ENCODE measurements at regions not wholly inside any gene's neighbourhood (a gene's known extent, or its start where the extent isn't known, plus 50 kb on each side); places are given as distances from the start of the nearest gene placed in this dataset.

DNA sequence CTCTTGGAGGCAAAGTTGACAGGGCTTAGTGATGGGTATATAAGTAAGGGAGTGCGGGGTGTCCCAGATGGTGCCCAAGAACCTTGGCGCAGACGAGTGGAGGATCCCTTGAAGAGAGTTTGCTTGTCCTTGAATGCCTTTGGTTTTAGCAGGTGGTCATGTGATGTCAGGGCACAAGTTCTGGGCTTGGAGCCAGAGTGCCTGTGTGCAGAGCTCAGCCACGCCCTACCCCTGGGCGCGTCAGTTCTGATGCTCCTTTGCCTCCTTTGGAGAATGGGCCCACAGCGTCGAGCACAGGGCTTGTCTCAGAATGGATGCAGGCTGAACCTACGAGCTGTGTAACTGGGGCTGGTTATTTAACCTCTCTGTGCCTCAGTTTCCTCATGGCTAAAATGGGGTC lies 412.2 kb upstream of the EEF2KMT start:
- DNase-seq (ENCODE audit: low read depth in 4 of 6, low spot score in 6 of 6), result no peak
- peaks cover 8% of the 10 kb centered on the region for H3K27me3 ChIP-seq (ENCODE audit: control insufficient read depth, insufficient read depth, low read length)
- H3K4me1 ChIP-seq (ENCODE audit: control insufficient read depth, insufficient read depth, low read length), result peaks cover 5% of the 10 kb centered on the region
- H3K36me3 ChIP-seq (ENCODE audit: control insufficient read depth, insufficient read depth, low read length), result no peaks in the 10 kb centered on the region
- H3K9me3 ChIP-seq (ENCODE audit: control insufficient read depth, insufficient read depth, low read length), result no peaks in the 10 kb centered on the region
- no peak overlapping the region for H3K27ac ChIP-seq (ENCODE audit: low read depth, low read length)
- WGBS (ENCODE audit: insufficient coverage), result 85% methylated on average over 9 of the region's 9 CpGs
- no peak overlapping the region for H3K4me3 ChIP-seq (ENCODE audit: low read depth, low read length)

DNA sequence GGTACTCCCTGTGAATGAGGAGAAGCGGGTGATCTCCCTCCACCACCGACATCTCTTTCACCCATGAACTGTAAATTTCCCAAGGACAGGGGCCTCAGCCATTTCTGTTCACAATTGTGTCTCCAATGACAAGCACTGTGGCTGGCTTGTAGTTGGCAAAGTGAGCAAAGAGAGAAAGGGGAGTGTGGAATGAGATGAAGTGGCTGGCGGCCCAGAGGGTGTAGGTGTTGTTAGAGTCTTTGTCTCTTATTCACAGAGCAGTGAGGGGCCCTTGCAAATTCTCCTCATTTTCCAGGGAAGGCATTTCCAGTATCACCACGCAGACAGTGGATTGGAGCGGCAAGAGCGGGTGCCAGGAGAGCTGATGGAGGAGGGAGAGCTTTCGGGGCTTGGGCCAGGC lies 411.7 kb upstream of the EEF2KMT start:
- Histone ChIP-seq H3K27ac (ENCODE audit: low read depth, low read length) (no peak overlapping the region), H3K36me3 (ENCODE audit: control insufficient read depth, insufficient read depth, low read length) (no peaks in the 10 kb centered on the region), H3K4me1 (ENCODE audit: control insufficient read depth, insufficient read depth, low read length) (peaks cover 9% of the 10 kb centered on the region), H3K9me3 (ENCODE audit: control insufficient read depth, insufficient read depth, low read length) (no peaks in the 10 kb centered on the region), H3K27me3 (ENCODE audit: control insufficient read depth, insufficient read depth, low read length) (peaks cover 8% of the 10 kb centered on the region), H3K4me3 (ENCODE audit: low read depth, low read length) (no peak overlapping the region)
- no peak for DNase-seq (ENCODE audit: low read depth in 4 of 6, low spot score in 6 of 6)
- 88% methylated on average over 5 of the region's 7 CpGs for WGBS (ENCODE audit: insufficient coverage)

DNA sequence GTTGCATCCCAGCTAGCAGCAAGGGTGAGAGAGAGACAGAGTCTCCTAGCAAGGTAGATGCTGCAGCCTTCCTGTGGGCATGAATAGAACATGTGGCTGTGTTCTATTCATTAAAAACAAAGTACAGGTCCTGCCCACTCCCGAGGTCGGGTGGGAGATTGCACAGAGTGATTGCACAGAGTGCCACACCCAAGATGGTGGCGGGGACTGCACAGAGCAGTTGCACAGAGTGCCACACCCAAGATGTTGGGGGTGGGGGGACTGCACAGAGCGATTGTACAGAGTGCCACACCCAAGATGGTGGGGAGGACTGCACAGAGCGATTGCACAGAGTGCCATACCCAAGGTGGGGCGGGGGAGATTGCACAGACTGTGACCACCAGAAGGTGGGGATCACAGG lies 410.8 kb upstream of the EEF2KMT start:
- DNase-seq (ENCODE audit: low read depth in 4 of 6, low spot score in 6 of 6), result no peak
- 84% methylated on average over 5 of the region's 6 CpGs for WGBS (ENCODE audit: insufficient coverage)
- Histone ChIP-seq H3K36me3 (ENCODE audit: control insufficient read depth, insufficient read depth, low read length) (no peaks in the 10 kb centered on the region), H3K27me3 (ENCODE audit: control insufficient read depth, insufficient read depth, low read length) (peaks cover 8% of the 10 kb centered on the region), H3K4me1 (ENCODE audit: control insufficient read depth, insufficient read depth, low read length) (peaks cover 19% of the 10 kb centered on the region), H3K4me3 (ENCODE audit: low read depth, low read length) (no peak overlapping the region), H3K27ac (ENCODE audit: low read depth, low read length) (no peak overlapping the region), H3K9me3 (ENCODE audit: control insufficient read depth, insufficient read depth, low read length) (no peaks in the 10 kb centered on the region)

DNA sequence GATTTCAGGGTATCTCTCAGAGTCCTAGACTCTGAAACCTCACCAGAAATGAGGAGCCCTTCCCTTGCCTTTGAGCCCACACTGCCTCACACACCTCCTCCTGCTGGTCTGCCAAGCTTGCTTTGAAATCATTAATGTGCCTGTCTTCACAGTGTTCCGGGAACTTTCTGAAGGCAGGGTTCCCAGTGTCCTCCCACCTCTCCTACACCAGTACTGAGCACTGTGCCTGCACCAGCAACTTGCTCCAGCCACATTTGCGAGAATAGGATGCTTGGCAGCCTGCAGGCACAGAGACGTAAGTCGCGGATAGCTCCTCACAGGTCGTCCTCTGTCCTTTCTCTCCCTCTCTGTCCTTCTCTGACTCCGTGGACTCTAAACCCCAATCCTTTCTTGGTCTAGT lies 408.4 kb upstream of the EEF2KMT start:
- peaks cover 25% of the 10 kb centered on the region for H3K4me1 ChIP-seq (ENCODE audit: control insufficient read depth, insufficient read depth, low read length)
- H3K9me3 ChIP-seq (ENCODE audit: control insufficient read depth, insufficient read depth, low read length), result no peaks in the 10 kb centered on the region
- WGBS (ENCODE audit: insufficient coverage), result 69% methylated on average over 4 of the region's 7 CpGs
- H3K27ac ChIP-seq (ENCODE audit: low read depth, low read length), result no peak overlapping the region
- H3K36me3 ChIP-seq (ENCODE audit: control insufficient read depth, insufficient read depth, low read length), result no peaks in the 10 kb centered on the region
- H3K4me3 ChIP-seq (ENCODE audit: low read depth, low read length), result no peak overlapping the region
- no peak for DNase-seq (ENCODE audit: low read depth in 4 of 6, low spot score in 6 of 6)
- H3K27me3 ChIP-seq (ENCODE audit: control insufficient read depth, insufficient read depth, low read length), result peaks cover 8% of the 10 kb centered on the region

DNA sequence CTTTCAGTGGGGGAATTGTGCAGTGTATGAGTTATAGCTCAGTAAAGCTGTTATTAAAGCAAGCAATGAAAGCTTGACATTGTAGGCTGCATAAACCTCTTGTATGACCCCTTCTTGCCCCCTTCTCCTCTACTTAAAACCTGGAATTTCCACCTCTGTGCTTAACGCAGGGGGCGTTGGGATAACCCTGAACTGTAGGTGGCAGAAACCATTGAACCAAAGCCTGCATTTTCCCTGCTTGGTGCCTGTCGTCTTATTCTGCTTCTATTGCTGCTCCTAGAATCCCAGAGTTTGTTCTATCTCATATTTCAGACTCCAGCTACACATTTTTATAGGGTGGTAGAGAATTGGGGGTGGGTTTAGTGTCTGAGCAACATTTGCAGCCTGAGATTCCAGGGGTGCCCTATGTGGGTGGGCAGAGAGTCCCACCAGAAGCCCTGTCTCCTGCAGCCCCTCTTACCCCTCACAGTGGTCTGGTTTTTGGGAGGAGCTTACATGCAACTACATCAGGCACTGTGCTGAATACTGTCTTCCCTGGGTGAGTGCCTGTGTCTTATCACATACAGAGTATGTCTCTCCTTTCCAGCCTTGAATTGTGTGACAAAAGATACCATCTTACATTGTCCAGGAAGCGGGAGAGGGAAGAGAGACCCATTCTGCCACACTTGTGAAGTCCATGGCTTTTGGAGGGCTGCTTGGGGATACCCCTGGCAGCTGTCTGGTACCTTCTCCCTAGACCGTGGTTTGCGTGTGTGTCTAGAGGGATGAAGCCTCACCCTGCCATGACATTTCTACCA lies 407.7 kb upstream of the EEF2KMT start:
- 74% methylated on average over 5 of the region's 6 CpGs for WGBS (ENCODE audit: insufficient coverage)
- Histone ChIP-seq H3K4me1 (ENCODE audit: control insufficient read depth, insufficient read depth, low read length) (peaks cover 25% of the 10 kb centered on the region), H3K36me3 (ENCODE audit: control insufficient read depth, insufficient read depth, low read length) (no peaks in the 10 kb centered on the region), H3K9me3 (ENCODE audit: control insufficient read depth, insufficient read depth, low read length) (no peaks in the 10 kb centered on the region), H3K27me3 (ENCODE audit: control insufficient read depth, insufficient read depth, low read length) (peaks cover 6% of the 10 kb centered on the region), H3K27ac (ENCODE audit: low read depth, low read length) (no peak overlapping the region), H3K4me3 (ENCODE audit: low read depth, low read length) (no peak overlapping the region)
- DNase-seq (ENCODE audit: low read depth in 4 of 6, low spot score in 6 of 6), result peak in 2 of 6 donors; percentile 21 to 40

DNA sequence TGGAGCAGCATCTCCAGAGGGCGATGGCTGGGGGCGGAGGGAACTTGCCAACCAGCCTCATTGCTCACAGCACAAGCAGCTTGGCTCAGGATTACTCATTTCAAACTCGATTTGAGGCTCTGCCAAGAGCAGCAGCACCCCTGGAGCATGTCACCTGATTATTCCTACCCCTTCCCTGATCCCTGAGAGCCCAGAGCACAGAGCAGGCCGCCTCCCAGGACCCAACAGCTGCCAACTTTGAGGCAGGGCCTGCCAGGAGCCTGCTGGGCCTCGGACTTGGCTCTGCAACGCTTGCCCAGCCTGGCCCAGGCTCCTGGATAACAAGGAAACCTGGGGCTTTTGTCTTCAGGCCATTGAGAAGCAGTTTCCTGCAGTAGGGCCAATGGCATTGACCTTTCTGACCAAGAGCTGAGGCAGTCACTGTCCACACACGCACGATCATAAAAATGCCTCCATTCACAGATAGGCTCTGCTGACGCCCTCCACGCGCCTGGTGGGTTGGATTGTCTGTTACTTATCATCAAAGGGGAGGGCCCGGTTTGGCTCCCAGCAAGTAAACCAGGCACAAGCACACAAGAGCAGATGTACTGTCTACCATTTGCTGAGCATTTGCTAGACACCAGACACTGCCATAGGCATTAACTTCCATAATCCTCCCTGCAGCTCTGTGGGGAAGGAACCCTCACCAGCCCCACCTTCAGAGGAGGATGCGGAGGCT lies 406.6 kb upstream of the EEF2KMT start:
- DNase-seq (ENCODE audit: low read depth in 4 of 6, low spot score in 6 of 6), result peak; percentile 60 to 94 (median 68)
- no peaks in the 10 kb centered on the region for H3K36me3 ChIP-seq (ENCODE audit: control insufficient read depth, insufficient read depth, low read length)
- H3K4me1 ChIP-seq (ENCODE audit: control insufficient read depth, insufficient read depth, low read length), result peaks cover 25% of the 10 kb centered on the region
- no peak overlapping the region for H3K27ac ChIP-seq (ENCODE audit: low read depth, low read length)
- no peaks in the 10 kb centered on the region for H3K9me3 ChIP-seq (ENCODE audit: control insufficient read depth, insufficient read depth, low read length)
- H3K4me3 ChIP-seq (ENCODE audit: low read depth, low read length), result no peak overlapping the region
- peaks cover 6% of the 10 kb centered on the region for H3K27me3 ChIP-seq (ENCODE audit: control insufficient read depth, insufficient read depth, low read length)
- 34% methylated on average over 12 of the region's 13 CpGs for WGBS (ENCODE audit: insufficient coverage)

DNA sequence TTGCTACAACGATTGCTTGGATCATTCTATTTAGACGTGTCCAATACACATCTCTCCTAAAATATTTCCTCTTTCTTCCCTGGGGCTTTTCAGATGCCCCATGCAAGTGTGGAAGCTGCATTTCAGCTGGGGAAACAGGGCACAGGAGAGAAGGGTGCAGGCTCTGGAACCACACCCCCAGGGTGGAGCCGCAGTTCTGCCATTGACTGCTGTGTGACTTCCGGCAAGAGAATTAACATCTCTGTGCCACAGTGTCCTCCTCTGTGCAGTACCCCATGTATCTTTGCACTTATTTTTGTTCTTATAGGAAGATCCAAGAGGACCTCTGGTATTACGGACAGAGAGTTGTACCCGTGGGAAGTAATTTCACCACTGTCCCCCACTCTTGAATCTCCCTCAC lies 405.3 kb upstream of the EEF2KMT start:
- H3K36me3 ChIP-seq (ENCODE audit: control insufficient read depth, insufficient read depth, low read length), result no peaks in the 10 kb centered on the region
- no peak for DNase-seq (ENCODE audit: low read depth in 4 of 6, low spot score in 6 of 6)
- peaks cover 6% of the 10 kb centered on the region for H3K27me3 ChIP-seq (ENCODE audit: control insufficient read depth, insufficient read depth, low read length)
- 94% methylated on average over 3 of the region's 6 CpGs for WGBS (ENCODE audit: insufficient coverage)
- H3K4me3 ChIP-seq (ENCODE audit: low read depth, low read length), result no peak overlapping the region
- H3K4me1 ChIP-seq (ENCODE audit: control insufficient read depth, insufficient read depth, low read length), result peaks cover 25% of the 10 kb centered on the region
- no peak overlapping the region for H3K27ac ChIP-seq (ENCODE audit: low read depth, low read length)
- H3K9me3 ChIP-seq (ENCODE audit: control insufficient read depth, insufficient read depth, low read length), result no peaks in the 10 kb centered on the region

DNA sequence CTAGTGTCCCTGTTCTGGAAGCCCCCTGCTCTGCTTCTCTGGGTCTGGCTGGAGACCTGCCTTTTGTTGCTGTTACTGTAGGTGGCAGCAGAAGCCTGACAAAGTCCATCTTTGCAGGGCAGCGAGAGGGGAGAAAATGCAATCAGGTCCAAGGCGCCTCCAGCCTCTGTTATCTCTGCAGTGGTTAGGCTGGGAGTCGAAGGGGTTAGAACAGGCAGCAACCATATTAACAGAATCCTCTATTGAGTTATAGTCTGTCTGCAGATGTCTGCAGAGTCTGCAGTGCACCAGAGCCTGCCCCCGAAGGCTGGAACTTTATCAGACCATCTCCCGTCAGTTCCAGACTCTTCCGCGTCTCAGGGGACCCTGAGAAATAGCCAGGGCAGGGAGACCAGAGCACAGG lies 404.9 kb upstream of the EEF2KMT start:
- Histone ChIP-seq H3K36me3 (ENCODE audit: control insufficient read depth, insufficient read depth, low read length) (no peaks in the 10 kb centered on the region), H3K27ac (ENCODE audit: low read depth, low read length) (no peak overlapping the region), H3K4me3 (ENCODE audit: low read depth, low read length) (no peak overlapping the region), H3K27me3 (ENCODE audit: control insufficient read depth, insufficient read depth, low read length) (peaks cover 4% of the 10 kb centered on the region), H3K9me3 (ENCODE audit: control insufficient read depth, insufficient read depth, low read length) (no peaks in the 10 kb centered on the region), H3K4me1 (ENCODE audit: control insufficient read depth, insufficient read depth, low read length) (peaks cover 25% of the 10 kb centered on the region)
- 58% methylated on average over 4 of the region's 7 CpGs for WGBS (ENCODE audit: insufficient coverage)
- DNase-seq (ENCODE audit: low read depth in 4 of 6, low spot score in 6 of 6), result peak in 5 of 6 donors; percentile 36 to 94 (median 54)

DNA sequence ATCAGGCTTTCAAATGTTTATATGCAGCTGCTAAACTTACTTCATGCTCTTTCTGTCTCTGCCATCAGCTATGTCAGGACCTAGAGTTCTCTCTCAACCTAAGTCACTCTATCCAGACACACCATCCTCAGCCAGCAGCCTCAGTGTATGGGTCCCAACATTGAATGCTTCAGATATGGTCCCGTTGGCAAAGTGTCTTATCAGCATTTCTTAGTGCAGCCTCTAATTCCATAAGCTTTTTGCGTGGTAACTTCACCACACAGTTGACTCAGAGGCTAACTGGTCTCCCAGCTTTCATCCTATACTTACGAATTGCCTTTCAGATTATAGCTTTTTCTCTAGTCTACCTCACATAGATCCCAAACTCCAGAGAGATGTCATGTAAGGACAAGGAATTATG lies 402.9 kb upstream of the EEF2KMT start:
- Histone ChIP-seq H3K36me3 (ENCODE audit: control insufficient read depth, insufficient read depth, low read length) (no peaks in the 10 kb centered on the region), H3K4me1 (ENCODE audit: control insufficient read depth, insufficient read depth, low read length) (peaks cover 21% of the 10 kb centered on the region), H3K9me3 (ENCODE audit: control insufficient read depth, insufficient read depth, low read length) (no peaks in the 10 kb centered on the region), H3K27ac (ENCODE audit: low read depth, low read length) (no peak overlapping the region), H3K4me3 (ENCODE audit: low read depth, low read length) (no peak overlapping the region), H3K27me3 (ENCODE audit: control insufficient read depth, insufficient read depth, low read length) (no peaks in the 10 kb centered on the region)
- no peak for DNase-seq (ENCODE audit: low read depth in 4 of 6, low spot score in 6 of 6)
- WGBS (ENCODE audit: insufficient coverage), result 84% methylated on average over 2 of the region's 3 CpGs

DNA sequence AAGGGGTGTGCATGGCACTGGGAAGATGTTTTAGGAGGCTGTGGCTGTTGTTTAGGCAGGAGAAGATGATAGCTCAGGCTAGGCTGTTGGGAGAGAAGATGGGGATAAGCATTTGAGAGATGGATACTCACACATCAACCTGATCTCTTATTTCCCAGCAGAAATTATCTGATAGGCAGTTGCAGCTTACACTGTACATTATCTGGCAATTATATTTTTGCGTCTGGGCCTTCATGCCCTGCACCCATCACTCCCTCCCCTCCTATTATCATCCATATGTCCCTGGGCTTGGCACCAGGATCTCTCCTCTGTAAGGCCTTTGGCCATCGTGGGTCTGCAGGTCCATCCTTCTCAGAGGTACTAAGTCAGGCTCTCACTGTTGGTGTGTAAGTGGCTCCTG lies 401.0 kb upstream of the EEF2KMT start:
- Histone ChIP-seq H3K27me3 (ENCODE audit: control insufficient read depth, insufficient read depth, low read length) (no peaks in the 10 kb centered on the region), H3K9me3 (ENCODE audit: control insufficient read depth, insufficient read depth, low read length) (no peaks in the 10 kb centered on the region), H3K27ac (ENCODE audit: low read depth, low read length) (no peak overlapping the region), H3K4me3 (ENCODE audit: low read depth, low read length) (no peak overlapping the region), H3K4me1 (ENCODE audit: control insufficient read depth, insufficient read depth, low read length) (peaks cover 8% of the 10 kb centered on the region), H3K36me3 (ENCODE audit: control insufficient read depth, insufficient read depth, low read length) (no peaks in the 10 kb centered on the region)
- WGBS (ENCODE audit: insufficient coverage), result 100% methylated on average over 1 of the region's 2 CpGs
- DNase-seq (ENCODE audit: low read depth in 4 of 6, low spot score in 6 of 6), result no peak
